HG03342 (cell line): ENCODE measurements at regions not wholly inside any gene's neighbourhood (a gene's known extent, or its start where the extent isn't known, plus 50 kb on each side); places are given as distances from the start of the nearest gene placed in this dataset.
A peak's percentile ranks its signal among the peaks of the same experiment; 100 is the strongest.
"Not testable (repeated sequence)": the region's sequence is repeated elsewhere in the genome, so short reads cannot be mapped to it uniquely, and the experiment has no call there.

ENCODE experiments used
- ATAC-seq: cut with Tn5 transposase; IDR thresholded peaks from one replicate; pipeline ENCODE4 v1.9.1; 2021; ENCODE audit warnings: mild to moderate bottlenecking, moderate library complexity; ENCODE audit not compliant: unreplicated experiment

DNA sequence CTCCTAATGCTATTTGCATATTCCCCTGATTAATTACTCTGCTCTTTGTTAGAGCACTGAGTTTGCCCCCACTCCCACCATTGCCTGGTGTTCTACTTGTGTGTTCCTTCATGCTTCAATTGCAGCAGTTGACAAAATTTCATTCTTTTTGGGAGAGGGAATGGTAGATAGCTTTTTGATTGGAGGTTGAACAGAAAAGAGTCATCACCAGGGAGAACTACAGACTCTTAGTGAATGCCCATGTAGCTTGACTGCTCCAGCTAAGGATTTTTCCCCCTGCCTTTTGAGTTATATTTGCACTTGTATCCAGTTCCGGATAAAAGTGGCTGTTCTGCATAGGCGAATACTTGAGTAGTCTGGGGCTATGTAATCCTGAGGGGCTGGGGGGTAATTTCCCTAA, 183.9 kb downstream of the ETNK1 start:
- ATAC-seq: no peak

DNA sequence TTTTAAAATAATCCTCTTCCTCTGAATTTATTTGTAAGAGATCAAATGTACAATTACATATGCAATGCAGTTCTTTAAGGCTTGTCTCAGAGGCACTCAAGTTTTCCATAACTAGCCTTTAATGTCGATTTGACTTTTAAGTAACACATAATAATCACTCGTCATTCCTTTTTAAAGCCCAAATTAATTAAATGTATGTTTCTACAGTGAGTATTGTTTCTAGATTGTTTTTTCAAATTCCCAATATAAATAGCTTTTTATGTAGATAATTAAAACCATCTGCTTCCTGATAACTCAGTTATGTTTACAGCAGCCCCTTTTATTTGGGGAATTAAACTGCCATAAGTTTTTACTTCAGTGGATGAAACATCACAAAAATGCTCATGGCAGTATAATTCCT, 185.1 kb downstream of the ETNK1 start:
- no peak for ATAC-seq

DNA sequence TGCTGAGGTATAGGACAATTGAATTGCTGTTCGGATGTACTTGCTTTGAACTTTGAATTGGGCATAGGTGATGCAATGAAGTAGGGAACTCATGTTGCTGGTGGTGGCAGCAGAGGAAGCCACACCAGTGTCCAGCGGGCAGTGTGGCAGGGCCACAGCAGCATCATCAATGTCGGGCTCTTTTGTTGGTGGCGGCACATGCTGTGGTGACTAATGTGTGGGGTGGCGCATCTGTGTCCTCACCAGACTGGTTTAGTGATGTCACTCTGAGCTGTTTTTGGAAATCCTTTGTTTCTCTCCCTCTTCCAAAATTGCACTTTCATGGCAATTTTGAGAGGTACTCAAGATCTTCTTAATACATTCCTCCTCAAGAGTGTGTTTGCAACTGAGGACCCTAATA, 187.6 kb downstream of the ETNK1 start:
- no peak for ATAC-seq

DNA sequence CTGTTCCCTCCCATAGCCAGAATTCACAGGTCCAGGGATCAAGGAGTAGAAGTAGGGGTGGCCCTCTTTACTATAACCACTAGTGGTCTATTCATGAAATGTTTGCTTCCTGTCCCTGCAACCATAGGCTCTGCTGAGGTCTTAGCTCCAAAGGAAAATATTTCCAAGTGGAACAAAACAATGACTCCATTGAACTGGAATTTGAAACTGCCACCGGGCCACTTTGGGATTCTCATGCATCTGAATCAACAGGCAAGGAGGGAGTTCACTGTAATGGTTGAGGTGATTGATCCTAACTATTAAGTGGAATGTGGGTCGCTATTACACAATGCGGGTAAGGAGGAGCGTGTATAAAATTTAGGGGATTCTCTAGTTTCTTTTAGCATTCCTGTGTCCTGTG, 197.0 kb downstream of the ETNK1 start:
- ATAC-seq: no peak

DNA sequence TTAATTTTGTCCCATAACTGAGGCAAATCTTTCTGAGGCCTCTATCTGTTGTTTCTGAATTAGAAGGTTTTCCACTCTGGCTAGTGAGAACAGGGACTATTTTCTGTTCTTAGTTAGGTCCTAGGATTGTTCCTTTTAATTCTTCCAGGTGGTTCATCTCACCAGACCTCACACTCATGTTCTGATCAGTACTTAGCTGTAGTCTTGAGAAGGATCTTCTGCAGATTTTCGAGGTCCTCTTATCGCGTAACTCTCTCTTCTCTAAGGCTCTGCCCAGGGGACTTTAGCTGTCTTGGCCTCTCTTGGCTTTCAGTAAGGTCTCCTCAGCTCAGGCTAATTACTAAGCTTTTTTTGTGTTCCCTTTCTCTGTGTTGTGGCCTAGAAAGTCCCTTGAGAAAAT, 201.1 kb downstream of the ETNK1 start:
- no peak for ATAC-seq

DNA sequence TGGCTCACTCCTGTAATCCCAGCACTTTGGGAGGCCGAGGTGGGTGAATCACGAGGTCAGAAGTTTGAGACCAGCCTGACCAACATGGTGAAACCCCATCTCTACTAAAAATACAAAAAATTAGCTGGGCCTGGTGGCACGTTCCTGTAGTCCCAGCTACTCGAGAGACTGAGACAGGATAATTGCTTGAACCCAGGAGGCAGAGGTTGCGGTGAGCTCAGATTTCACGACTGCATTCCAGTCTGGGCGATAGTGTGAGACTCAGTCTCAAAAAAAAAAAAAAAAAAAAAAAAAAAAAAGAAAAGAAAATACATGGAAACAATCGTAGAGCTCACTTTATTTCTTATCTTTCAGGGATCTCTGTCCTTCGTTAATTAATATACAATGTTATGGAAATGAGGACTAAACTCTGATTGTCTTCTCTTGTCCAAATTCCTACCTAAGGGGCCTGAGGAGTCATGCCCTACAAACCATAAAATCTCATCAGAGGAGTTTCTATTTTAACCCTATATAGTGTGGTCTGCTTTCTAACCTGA, 201.5 kb downstream of the ETNK1 start:
- ATAC-seq: not testable (repeated sequence)

DNA sequence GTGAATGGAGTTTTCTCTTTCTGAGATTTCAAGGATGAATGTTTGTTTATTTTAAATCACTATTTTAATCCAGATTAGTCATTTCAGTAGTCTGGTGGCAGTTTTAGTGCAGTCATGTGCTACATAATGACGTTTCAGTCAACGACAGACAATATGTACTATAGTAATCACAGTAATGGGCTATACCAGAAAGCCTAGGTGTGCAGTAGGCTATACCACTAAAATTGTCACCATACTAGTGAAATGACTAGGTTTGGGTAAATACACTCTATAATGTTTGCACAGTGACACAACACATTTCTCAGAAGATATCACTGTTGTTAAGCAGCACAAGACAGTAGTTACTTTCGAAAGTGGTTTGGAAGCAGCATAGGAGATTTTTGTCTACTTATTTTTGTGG, 203.1 kb downstream of the ETNK1 start:
- ATAC-seq: peak; percentile 86

DNA sequence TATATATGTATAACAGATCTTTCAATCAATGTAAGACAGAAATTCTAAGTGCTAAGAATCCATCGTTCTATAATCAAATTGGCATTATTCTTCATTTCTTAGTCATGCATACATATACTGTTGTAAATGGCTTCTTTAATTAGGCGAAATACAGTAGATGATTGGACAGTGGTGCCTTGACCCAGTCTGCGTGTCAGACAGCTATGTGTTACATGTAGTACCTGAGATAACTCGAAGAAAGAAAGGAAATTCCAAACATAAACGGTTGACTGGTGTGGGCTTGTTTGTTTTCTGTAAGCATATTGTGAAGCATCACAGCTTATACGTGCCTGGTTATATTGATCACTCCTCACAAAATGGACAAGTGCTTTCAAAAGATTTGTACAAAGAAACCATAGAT, 210.5 kb downstream of the ETNK1 start:
- ATAC-seq: no peak

DNA sequence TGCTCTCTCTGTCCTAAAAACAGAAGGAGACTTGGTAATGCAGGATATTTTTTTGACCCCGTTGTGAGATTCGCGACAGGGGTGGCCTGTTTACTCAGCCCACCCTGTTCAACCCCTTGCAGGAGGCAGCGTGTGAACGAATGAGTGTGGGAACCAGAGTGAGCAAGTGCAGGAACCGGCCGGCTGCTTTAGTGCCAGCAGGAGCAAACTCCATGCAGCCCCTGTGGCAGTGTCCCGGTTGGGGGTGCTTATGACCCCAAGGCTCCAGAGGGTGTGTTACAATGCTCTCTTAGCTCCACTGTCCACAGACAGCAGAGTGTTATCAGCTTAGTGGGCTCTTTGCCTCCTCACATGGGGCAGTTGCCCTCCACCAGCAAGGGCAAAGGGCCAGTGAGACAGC, 225.2 kb downstream of the ETNK1 start:
- no peak for ATAC-seq

DNA sequence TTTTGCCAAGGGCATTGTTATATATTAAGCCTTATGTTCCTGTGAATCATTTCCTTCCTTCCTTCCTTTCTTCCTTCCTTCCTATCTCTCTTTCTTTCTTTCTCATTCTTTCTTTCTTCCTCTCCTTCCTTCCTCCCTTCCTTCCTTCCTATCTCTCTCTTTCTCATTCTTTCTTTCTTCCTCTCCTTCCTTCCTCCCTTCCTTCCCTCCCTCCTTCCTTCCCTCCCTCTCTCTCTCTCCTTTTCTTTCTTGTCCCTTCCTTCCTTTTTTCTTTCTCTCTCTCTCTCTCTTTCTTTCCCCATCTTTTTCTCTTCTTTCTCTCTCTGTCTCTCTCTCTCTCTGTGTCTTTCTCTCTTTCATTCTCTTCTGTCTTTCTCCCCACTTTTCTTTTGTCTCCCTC, 226.6 kb downstream of the ETNK1 start:
- ATAC-seq: no peak

DNA sequence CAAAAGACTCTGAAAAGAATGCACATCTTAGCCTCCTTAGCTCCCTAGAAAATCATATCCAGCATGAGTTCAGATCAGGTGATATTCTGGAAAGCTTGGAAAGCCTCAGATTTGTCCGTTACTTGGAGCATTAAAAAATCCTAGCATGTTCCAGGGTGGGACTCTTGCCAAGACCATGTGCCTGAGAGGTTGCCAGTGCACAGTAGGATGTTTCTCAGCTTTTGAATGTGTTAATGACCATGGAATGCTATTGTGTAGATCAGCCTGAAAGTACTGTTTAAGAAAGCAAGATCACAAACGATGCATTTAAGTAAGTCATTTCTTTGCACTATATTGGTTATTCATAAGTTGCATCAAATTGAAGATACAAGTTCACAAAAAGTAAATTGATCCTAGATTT, 230.5 kb downstream of the ETNK1 start:
- ATAC-seq: no peak

DNA sequence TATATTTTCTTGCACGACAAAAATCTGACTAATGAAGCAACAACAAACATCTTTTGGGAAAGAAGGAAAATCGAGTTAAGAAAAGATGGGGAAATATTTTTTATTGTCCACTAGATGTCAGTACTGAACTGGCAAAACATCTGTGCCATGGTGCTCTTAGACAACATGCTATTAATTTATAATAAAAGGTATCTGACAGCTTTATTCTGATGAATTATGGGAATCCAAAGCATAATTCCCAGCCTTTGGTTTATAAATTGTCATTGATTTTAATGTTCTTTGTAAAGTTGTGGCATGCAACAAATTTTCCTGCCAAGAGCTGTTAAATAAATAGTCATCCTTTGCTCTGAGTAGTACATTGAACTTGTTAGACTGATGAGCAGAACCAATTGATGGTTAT, 231.2 kb downstream of the ETNK1 start:
- no peak for ATAC-seq

DNA sequence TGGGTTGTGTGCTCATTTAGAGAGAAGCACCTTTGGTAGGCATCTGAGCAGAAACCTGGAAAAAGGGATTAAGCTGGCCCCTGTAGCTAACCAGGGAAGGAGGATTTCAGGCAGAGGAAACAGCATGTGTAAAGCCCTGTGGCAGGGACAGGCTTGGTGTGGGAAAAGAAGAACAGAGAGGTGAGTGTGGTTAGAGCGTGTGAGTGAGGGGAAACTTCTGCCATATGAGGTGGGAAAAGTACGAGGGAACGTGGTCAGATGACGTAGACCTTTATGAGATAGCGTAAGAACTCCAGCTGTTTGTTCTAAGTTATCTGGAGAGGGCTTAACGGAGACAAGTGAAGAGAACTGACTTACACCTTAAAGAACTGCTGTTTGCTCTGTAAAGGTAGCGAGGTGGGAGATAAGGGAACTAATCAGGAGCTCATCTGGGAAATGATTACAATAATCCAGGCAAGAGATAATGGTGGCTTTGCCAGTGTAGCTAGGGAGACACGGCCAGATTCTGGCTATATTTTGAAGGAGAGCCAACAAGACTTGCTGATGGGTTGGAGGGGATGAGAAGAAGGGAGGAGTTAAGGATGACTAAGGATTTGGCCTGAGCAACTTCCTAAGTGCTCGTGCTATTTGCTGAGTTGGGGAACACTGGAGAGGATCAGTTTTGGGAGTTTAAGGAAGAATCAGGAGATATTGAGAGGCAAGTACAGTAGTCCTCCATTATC, 234.0 kb downstream of the ETNK1 start:
- no peak for ATAC-seq

DNA sequence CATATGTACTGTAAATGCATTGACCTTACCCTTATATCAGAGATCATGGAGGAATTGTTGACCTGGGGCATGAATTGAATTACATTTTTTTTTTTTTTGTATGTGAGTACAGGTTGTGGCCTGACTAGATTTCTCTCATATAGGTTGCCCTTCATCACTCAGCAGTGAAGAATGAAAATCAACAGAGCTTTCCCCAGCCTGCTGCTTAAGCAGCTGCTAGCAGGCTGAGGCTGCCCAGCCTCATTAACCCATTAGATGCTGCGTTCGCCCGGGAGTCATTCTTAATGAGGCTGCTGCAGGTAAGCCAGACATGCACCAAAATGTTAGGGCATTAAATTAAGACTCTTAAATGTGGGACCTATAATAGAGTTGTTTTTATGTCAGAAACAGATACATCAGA, 236.0 kb downstream of the ETNK1 start:
- no peak for ATAC-seq

DNA sequence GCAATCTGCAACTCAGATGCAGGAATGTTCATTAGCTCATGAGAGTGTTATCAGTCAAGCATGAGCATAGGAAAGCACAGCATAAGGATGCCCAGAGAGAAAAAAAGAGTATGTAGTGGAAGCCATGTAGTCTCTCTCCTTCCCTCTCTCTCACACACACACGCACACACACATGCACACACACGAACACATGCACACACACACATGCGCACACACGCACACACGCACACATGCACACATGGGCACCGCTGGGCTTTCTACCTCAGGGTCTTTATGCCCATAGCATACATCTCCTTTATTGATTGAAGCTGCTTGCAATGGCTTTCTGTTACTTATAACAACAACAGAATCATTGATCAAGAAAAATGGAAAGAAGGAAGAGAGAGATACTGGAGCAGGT, 240.9 kb downstream of the ETNK1 start:
- ATAC-seq: no peak

DNA sequence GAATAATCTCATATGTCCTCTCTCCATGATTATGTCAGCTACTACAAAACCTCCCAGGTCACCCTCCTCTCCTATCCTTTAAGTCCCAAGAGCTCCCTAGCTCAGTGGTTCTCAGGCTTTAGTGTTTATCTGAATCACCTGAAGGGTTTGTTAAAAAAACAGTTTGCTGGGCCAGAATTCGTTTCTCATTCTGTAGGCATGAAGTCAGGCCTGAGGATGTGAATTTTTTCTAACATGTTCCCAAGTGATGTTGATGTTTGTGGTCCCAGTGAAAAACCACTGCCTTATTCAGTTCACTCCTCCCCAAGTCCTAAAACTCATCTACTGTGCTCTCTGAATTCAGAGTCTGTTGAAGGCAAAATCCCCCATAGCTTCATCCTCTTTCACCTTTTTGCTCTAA, 241.4 kb downstream of the ETNK1 start:
- ATAC-seq: no peak

DNA sequence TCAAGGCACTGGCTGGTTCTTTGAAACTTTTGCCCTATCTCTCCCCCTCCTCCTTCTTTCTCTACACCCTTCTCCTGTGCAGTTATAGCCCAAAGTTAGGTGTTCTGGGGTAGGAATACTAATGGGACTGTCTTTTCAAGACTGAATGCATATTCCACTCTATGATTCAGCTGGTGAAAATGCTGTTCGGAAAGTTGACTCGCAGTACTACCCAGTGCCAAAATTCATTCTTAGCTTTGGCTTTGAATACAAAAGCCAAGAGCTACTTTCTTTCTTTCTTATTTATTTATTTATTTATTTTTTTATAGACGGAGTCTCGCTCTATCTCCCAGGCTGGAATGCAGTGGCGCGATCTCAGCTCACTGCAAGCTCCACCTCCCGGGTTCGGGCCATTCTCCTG, 249.2 kb downstream of the ETNK1 start:
- no peak for ATAC-seq

DNA sequence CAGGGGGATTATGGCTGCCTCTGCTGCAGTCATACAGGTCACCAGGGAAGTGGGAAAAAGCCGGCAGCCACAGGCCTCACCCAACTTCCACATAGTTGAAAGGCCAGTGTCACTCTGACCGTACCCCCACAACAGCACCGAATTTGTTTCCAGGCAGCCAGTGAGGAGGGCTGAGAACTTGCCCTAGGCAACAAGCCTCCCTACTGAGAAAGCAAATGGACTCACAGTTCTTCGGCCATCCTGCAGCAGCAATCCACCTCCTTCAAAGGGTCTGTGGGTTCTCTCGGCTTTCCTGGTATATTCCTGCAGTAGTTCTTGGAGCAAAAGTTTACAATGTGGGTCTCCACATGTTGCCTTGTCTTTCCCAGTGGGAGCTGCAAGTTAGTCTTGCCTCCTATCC, 251.3 kb downstream of the ETNK1 start:
- no peak for ATAC-seq

DNA sequence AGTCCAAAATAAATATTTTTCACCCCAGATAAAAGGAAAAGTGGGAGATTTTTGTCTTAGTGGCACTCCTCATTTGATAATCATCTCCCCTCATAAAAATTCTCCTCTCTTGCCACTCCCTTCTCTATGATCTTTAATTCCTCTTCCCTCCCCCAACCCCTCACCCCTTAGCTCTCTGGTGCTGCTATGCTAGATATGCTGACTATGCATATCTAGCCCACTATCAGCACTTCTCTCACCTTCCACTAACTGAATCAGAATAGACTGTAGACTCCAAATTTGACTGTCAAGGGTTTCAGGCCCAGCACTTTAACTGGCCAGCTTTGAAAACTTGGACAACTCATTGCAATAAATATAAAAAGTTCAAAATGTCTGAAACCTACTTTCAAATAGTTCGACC, 254.2 kb downstream of the ETNK1 start:
- ATAC-seq: no peak

DNA sequence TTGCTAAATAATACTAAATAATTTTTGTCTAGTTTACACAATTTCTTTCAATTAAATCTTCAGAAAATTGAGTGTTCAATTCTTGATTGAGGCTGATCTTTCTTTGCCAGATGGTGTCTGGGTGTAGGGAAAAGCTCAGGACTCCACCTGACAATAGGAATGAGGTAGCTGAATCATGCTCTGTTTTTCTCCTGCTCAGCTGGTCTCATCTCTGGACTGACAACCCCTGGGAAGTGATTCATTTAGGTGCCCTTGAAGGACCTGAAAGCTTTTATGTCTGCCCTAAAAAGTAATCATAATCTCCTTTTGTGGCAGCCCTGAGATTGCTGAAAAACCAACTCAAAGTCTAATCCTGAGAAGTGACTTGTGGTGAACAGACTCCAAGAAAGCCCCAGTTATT, 255.4 kb downstream of the ETNK1 start:
- ATAC-seq: no peak

DNA sequence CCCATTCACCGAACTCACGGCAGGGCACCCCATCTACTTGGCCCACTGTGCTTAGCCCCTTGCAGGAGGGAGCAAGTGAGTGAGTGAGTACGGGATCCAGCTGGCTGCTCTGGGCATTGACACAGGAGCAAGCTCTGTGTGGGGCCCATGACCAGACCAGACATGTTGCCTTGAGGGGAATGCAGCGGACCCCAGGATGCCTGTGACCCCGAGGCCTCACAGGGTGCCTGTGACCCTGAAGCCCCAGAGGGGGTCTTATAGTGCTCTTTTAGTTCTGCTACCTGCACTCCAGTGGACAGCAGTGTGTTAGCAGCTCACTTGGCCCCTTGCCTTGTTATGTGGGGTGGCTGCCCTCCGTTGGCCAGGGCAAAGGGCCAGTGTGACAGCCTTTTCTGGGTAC, 255.8 kb downstream of the ETNK1 start:
- no peak for ATAC-seq

DNA sequence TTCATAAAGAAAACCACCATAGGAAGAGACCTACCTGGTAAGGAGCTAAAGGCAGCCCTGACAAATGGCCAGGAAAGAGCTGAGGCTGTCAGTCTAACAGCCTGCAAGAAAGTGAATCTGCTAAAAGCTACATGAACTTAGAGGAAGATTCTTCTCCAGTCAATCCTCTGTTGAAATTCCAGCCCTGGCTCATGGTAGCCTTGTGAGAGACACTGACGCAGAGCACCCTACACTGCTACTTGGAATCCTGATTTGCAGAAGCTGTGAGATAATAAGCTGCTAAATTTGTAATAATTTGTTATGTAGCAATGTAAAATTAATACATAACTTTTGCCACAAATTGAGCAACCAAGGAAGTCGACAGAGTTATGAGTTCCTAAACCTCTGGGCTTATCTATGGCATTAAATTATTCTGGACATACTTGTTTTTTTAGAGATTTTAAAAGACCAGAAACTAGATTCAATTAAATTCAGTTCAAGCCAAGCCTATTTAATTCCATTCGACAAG, 257.0 kb downstream of the ETNK1 start:
- no peak for ATAC-seq

DNA sequence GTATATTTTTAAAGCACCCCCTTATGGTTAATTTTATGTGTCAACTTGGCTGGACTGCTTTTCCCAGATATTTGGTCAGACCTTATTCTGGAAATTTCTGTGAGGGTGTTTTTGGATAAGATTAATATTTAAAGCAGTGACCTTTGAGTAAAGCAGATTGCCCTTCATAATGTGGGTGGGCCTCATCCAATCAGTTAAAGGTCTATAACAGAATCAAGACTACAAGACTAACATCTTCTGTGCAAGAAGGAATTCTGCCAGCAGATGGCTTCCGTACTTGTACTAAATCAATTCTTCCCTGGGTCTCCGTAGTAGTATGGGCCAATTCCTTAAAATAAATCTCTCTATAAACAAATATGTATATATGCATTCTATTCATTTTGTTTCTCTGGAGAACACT, 257.6 kb downstream of the ETNK1 start:
- no peak for ATAC-seq
